ENCODE measurements at regions not wholly inside any gene's neighbourhood (a gene's known extent, or its start where the extent isn't known, plus 50 kb on each side); places are given as distances from the start of the nearest gene placed in this dataset.

DNA sequence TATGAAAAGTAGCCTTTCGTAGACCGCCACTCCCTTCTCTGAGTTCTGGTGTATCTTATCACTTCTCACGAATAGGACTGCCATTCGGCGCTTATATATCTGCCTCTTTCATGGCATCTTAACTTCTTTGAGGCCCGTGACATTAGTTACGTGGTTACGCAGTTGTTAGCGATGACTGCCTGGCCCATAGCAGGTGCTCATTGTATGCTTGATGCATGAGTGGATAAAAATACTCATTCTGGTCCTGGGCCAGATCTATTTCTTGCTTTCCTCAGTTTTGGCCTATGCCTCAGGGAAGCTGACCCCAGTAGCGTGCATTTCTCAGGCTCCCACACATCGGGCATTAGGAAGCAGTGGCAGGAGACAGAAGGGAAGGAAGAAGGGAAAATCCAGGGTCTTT is 60.7 kb upstream of the PITX2 start:
- TF ChIP-seq, protein P1, sequence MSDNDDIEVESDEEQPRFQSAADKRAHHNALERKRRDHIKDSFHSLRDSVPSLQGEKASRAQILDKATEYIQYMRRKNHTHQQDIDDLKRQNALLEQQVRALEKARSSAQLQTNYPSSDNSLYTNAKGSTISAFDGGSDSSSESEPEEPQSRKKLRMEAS (IDR thresholded peaks at IDR 0.05; ENCODE audit: insufficient read depth, insufficient read length) = no peak
- TF ChIP-seq EZH2 (IDR thresholded peaks at IDR 0.05; ENCODE audit: borderline replicate concordance, low read depth, low read length, severe bottlenecking) = no peak
- TF ChIP-seq, protein P2, sequence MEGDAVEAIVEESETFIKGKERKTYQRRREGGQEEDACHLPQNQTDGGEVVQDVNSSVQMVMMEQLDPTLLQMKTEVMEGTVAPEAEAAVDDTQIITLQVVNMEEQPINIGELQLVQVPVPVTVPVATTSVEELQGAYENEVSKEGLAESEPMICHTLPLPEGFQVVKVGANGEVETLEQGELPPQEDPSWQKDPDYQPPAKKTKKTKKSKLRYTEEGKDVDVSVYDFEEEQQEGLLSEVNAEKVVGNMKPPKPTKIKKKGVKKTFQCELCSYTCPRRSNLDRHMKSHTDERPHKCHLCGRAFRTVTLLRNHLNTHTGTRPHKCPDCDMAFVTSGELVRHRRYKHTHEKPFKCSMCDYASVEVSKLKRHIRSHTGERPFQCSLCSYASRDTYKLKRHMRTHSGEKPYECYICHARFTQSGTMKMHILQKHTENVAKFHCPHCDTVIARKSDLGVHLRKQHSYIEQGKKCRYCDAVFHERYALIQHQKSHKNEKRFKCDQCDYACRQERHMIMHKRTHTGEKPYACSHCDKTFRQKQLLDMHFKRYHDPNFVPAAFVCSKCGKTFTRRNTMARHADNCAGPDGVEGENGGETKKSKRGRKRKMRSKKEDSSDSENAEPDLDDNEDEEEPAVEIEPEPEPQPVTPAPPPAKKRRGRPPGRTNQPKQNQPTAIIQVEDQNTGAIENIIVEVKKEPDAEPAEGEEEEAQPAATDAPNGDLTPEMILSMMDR (IDR thresholded peaks at IDR 0.05; ENCODE audit: extremely low read depth in 1 of 2, insufficient read depth in 1 of 2, low read depth in 1 of 2, low read length in 2 of 2) = no peak
- TF ChIP-seq POLR2A (IDR thresholded peaks at IDR 0.05; ENCODE audit: low read depth, low read length) = no peak
- no peak for TF ChIP-seq JUN (IDR thresholded peaks at IDR 0.05; ENCODE audit: borderline replicate concordance, insufficient read depth, insufficient read length, low read depth)
- TF ChIP-seq GATA2 (IDR thresholded peaks at IDR 0.05; ENCODE audit: insufficient read depth, insufficient read length, low read depth, low read length) = no peak
- no peak for TF ChIP-seq POLR2AphosphoS5 (IDR thresholded peaks at IDR 0.05; ENCODE audit: insufficient read depth, low read depth, low read length)
- TF ChIP-seq FOS (IDR thresholded peaks at IDR 0.05; ENCODE audit: borderline replicate concordance, insufficient read depth, low read length) = no peak
- TF ChIP-seq MYC (IDR thresholded peaks at IDR 0.05; ENCODE audit: low read depth, low read length) = no peak

Measured in endothelial cell of umbilical vein (primary cell).